Mucosa of descending colon (tissue), 3 donors: ENCODE measurements at regions not wholly inside any gene's neighbourhood (a gene's known extent, or its start where the extent isn't known, plus 50 kb on each side); places are given as distances from the start of the nearest gene placed in this dataset.

ENCODE experiments used
- ATAC-seq: fragments of 200-7000 bp; cut with Tn5 transposase; one replicate; pipeline ENCODE4 v1.9.1; 2020; ENCODE audit warnings: mild to moderate bottlenecking, moderate library complexity
- DNase-seq, 3 donors: peaks; one replicate each; pipeline ENCODE4 v3.0.0-alpha.2; 2020
- H3K36me3 ChIP-seq: fragments of 200-600 bp; one replicate; pipeline ENCODE4 v1.8.0; 2021; ENCODE audit warnings: low read depth, mild to moderate bottlenecking
- H3K4me1 ChIP-seq: fragments of 200-600 bp; one replicate; pipeline ENCODE4 v1.8.0; 2021; ENCODE audit warnings: low read depth, mild to moderate bottlenecking
- H3K4me3 ChIP-seq: fragments of 200-600 bp; one replicate; pipeline ENCODE4 v1.8.0; 2021; ENCODE audit warnings: mild to moderate bottlenecking
- H3K9me3 ChIP-seq: fragments of 200-600 bp; one replicate; pipeline ENCODE4 v1.8.0; 2021; ENCODE audit warnings: mild to moderate bottlenecking
- CTCF ChIP-seq: fragments of 200-600 bp; IDR thresholded peaks from one replicate; pipeline ENCODE4 v1.8.0; 2022; ENCODE audit warnings: antibody characterized with exemption, mild to moderate bottlenecking
- intact Hi-C, 2 donors: fragments of 100-400 bp; cut with DNase I in 1 of 2; cut with micrococcal nuclease in 1 of 2; formaldehyde crosslinking; loops; one replicate each; pipeline versions ENCODE4 v1.11.0 to v1.11.1; 2022; cut with DNase I, micrococcal nuclease
- donor health status: DM: no; HTN: no; CAD: no; lungs with moderate emphysema.
- donor health status: DM: no; HTN: no; CAD: no.
- donor health status: DM: no; HTN: yes; CAD: no.

- intact Hi-C loops = no loop called here
- H3K4me1 ChIP-seq = no peaks in the 10 kb centered on the region
- DNase-seq (no peak), ATAC-seq (no peak)
- no peak overlapping the region for H3K4me3 ChIP-seq
- H3K36me3 ChIP-seq = no peaks in the 10 kb centered on the region
- no peak for TF ChIP-seq CTCF
- H3K9me3 ChIP-seq = no peaks in the 10 kb centered on the region
Observed at GRCh38 chr1:221408117-221408803, 333.6 kb downstream of the DUSP10 start.

DNA sequence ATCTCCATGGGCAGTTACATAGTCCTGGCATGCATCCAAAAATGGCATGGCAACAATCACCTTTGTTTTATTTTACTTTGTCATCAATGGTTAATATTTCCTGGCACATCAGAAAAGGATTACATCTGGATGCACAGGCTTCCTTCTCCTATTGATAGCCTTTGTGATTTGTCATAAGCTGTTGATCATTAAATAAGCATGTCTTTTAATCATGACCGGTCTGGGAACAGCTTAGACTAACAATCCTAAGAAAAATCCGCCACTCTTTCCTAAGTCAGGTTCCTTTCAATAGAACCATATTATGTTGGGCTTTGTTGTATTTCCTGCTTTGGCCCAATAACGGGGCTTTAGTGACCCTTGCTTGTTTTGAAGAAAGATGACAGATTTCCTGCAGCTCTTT, 330.6 kb downstream of the DUSP10 start:
- no peak overlapping the region for H3K4me3 ChIP-seq
- no peak for ATAC-seq
- H3K9me3 ChIP-seq = no peaks in the 10 kb centered on the region
- no peak for DNase-seq
- TF ChIP-seq CTCF = no peak
- H3K4me1 ChIP-seq = no peaks in the 10 kb centered on the region
- intact Hi-C loops = no loop called here
- H3K36me3 ChIP-seq = no peaks in the 10 kb centered on the region

GRCh38 chr1:221414772-221415539, 326.9 kb downstream of the DUSP10 start:
- TF ChIP-seq CTCF = no peak
- H3K9me3 ChIP-seq = no peaks in the 10 kb centered on the region
- H3K4me1 ChIP-seq = no peaks in the 10 kb centered on the region
- intact Hi-C loops = no loop called here
- H3K36me3 ChIP-seq = no peaks in the 10 kb centered on the region
- ATAC-seq (no peak), DNase-seq (no peak)
- no peak overlapping the region for H3K4me3 ChIP-seq

GRCh38 chr1:221415651-221416050, 326.2 kb downstream of the DUSP10 start:
- no peak for TF ChIP-seq CTCF
- no peak overlapping the region for H3K4me3 ChIP-seq
- no peak for ATAC-seq
- no peaks in the 10 kb centered on the region for H3K36me3 ChIP-seq
- no peaks in the 10 kb centered on the region for H3K9me3 ChIP-seq
- DNase-seq = no peak
- intact Hi-C loops = no loop called here
- H3K4me1 ChIP-seq = no peaks in the 10 kb centered on the region

- no peak for DNase-seq
- Histone ChIP-seq H3K36me3 (no peaks in the 10 kb centered on the region), H3K4me3 (no peak overlapping the region), H3K9me3 (no peaks in the 10 kb centered on the region), H3K4me1 (no peaks in the 10 kb centered on the region)
- ATAC-seq = no peak
- intact Hi-C loops = no loop called here
- no peak for TF ChIP-seq CTCF
Observed at GRCh38 chr1:221416142-221416541, 325.7 kb downstream of the DUSP10 start.
